GM19328 (cell line): ENCODE measurements at regions not wholly inside any gene's neighbourhood (a gene's known extent, or its start where the extent isn't known, plus 50 kb on each side); places are given as distances from the start of the nearest gene placed in this dataset.

Experiments used
- ATAC-seq: cut with Tn5 transposase; IDR thresholded peaks from one replicate; pipeline ENCODE4 v1.9.1; 2021; ENCODE audit warnings: mild to moderate bottlenecking, moderate library complexity; ENCODE audit not compliant: unreplicated experiment

- no peak for ATAC-seq
These were observed 54.9 kb upstream of the BACE2 start for GRCh38 chr21:41112740-41113692.

DNA sequence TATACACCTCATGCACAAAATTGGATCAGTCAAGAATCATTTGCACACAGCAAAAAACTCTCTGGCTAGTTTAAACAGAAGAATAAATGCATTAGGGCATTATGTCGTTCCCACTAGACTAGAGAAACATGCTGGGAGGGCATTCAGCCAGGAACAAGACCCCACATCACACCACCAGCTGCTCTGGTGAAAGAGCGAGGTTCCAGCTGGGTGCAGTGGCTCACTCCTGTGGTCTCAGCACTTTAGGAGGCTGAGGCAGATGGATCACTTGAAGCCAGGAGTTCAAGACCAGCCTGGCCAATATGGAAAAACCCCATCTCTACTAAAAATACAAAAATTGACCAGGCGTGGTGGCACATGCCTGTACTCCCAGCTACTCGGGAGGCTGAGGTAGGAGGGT is 52.1 kb upstream of the BACE2 start:
- no peak for ATAC-seq
